NT2/D1 (cell line): ENCODE measurements at regions not wholly inside any gene's neighbourhood (a gene's known extent, or its start where the extent isn't known, plus 50 kb on each side); places are given as distances from the start of the nearest gene placed in this dataset.

Experiments
- DNase-seq: peaks from one replicate; pipeline ENCODE4 v3.0.0-alpha.2; 2011; ENCODE audit warnings: low read depth, low spot score
- H3K27me3 ChIP-seq: 2 replicates; pipeline ENCODE4 v1.6.0; 2011; ENCODE audit warnings: mild to moderate bottlenecking; ENCODE audit not compliant: insufficient read length, insufficient read depth
- H3K36me3 ChIP-seq: 2 replicates; pipeline ENCODE4 v1.6.1; 2011; ENCODE audit warnings: mild to moderate bottlenecking, low read length, mixed read lengths; ENCODE audit not compliant: insufficient read depth, insufficient read length
- H3K4me1 ChIP-seq: 2 replicates; pipeline ENCODE4 v1.5.1; 2011; ENCODE audit not compliant: insufficient read depth, insufficient read length
- H3K4me3 ChIP-seq: 2 replicates; pipeline ENCODE4 v1.5.1; 2011; ENCODE audit warnings: low read depth; ENCODE audit not compliant: insufficient read length
- H3K9ac ChIP-seq: 2 replicates; pipeline ENCODE4 v1.6.0; 2011; ENCODE audit warnings: low read depth; ENCODE audit not compliant: insufficient read length
- H3K9me3 ChIP-seq: 2 replicates; pipeline ENCODE4 v1.5.1; 2011; ENCODE audit warnings: mild to moderate bottlenecking, low read length; ENCODE audit not compliant: insufficient read depth
- SUZ12 ChIP-seq: IDR thresholded peaks from 2 replicates; pipeline ENCODE4 v1.6.1; 2011; ENCODE audit not compliant: insufficient read length, insufficient read depth; ENCODE audit errors: extremely low read depth
- YY1 ChIP-seq: IDR thresholded peaks from 2 replicates; pipeline ENCODE4 v1.6.1; 2011; ENCODE audit not compliant: insufficient read length, insufficient read depth
- ZNF274 ChIP-seq: IDR thresholded peaks from 2 replicates; pipeline ENCODE4 v1.6.1; 2011; ENCODE audit warnings: mild to moderate bottlenecking, low read depth, low read length

GRCh38 chr3:180161770-180162169 lies 125.0 kb upstream of the PEX5L start:
- H3K9me3 ChIP-seq: no peaks in the 10 kb centered on the region
- H3K9ac ChIP-seq: no peak overlapping the region
- DNase-seq: no peak
- H3K27me3 ChIP-seq: no peaks in the 10 kb centered on the region
- no peaks in the 10 kb centered on the region for H3K36me3 ChIP-seq
- peaks cover 8% of the 10 kb centered on the region for H3K4me1 ChIP-seq
- no peak for TF ChIP-seq ZNF274
- TF ChIP-seq SUZ12: no peak
- TF ChIP-seq YY1: no peak
- H3K4me3 ChIP-seq: no peak overlapping the region

- Histone ChIP-seq H3K27me3 (no peaks in the 10 kb centered on the region), H3K9me3 (no peaks in the 10 kb centered on the region), H3K36me3 (no peaks in the 10 kb centered on the region), H3K4me3 (no peak overlapping the region), H3K4me1 (no peaks in the 10 kb centered on the region), H3K9ac (no peak overlapping the region)
- TF ChIP-seq YY1: no peak
- TF ChIP-seq SUZ12: no peak
- TF ChIP-seq ZNF274: no peak
- DNase-seq: no peak
Observed at GRCh38 chr3:180175572-180175971, 138.8 kb upstream of the PEX5L start.

GRCh38 chr3:180176059-180176458 lies 139.3 kb upstream of the PEX5L start:
- H3K9ac ChIP-seq: no peak overlapping the region
- no peaks in the 10 kb centered on the region for H3K9me3 ChIP-seq
- no peak for TF ChIP-seq YY1
- no peak for TF ChIP-seq ZNF274
- TF ChIP-seq SUZ12: no peak
- no peak overlapping the region for H3K4me3 ChIP-seq
- H3K27me3 ChIP-seq: no peaks in the 10 kb centered on the region
- no peaks in the 10 kb centered on the region for H3K4me1 ChIP-seq
- DNase-seq: no peak
- H3K36me3 ChIP-seq: no peaks in the 10 kb centered on the region

GRCh38 chr3:180177255-180177654 lies 140.5 kb upstream of the PEX5L start:
- Histone ChIP-seq H3K4me3 (no peak overlapping the region), H3K36me3 (no peaks in the 10 kb centered on the region), H3K4me1 (no peaks in the 10 kb centered on the region), H3K9me3 (no peaks in the 10 kb centered on the region), H3K9ac (no peak overlapping the region), H3K27me3 (no peaks in the 10 kb centered on the region)
- no peak for DNase-seq
- TF ChIP-seq SUZ12: no peak
- no peak for TF ChIP-seq YY1
- TF ChIP-seq ZNF274: no peak

- no peak overlapping the region for H3K4me3 ChIP-seq
- no peaks in the 10 kb centered on the region for H3K36me3 ChIP-seq
- H3K9me3 ChIP-seq: no peaks in the 10 kb centered on the region
- TF ChIP-seq YY1 (no peak), SUZ12 (no peak), ZNF274 (no peak)
- no peaks in the 10 kb centered on the region for H3K27me3 ChIP-seq
- no peaks in the 10 kb centered on the region for H3K4me1 ChIP-seq
- H3K9ac ChIP-seq: no peak overlapping the region
- DNase-seq: no peak
Observed at GRCh38 chr3:180179562-180179961, 142.8 kb upstream of the PEX5L start.

- TF ChIP-seq SUZ12 (no peak), YY1 (no peak), ZNF274 (no peak)
- Histone ChIP-seq H3K9me3 (no peaks in the 10 kb centered on the region), H3K27me3 (no peaks in the 10 kb centered on the region), H3K4me1 (no peaks in the 10 kb centered on the region), H3K4me3 (no peak overlapping the region), H3K36me3 (no peaks in the 10 kb centered on the region), H3K9ac (no peak overlapping the region)
- no peak for DNase-seq
Observed at GRCh38 chr3:180180795-180181194, 144.1 kb upstream of the PEX5L start.

GRCh38 chr3:180181387-180181786 lies 144.7 kb upstream of the PEX5L start:
- H3K9me3 ChIP-seq: no peaks in the 10 kb centered on the region
- no peak overlapping the region for H3K9ac ChIP-seq
- H3K4me1 ChIP-seq: no peaks in the 10 kb centered on the region
- DNase-seq: no peak
- H3K4me3 ChIP-seq: no peak overlapping the region
- H3K36me3 ChIP-seq: no peaks in the 10 kb centered on the region
- no peaks in the 10 kb centered on the region for H3K27me3 ChIP-seq
- TF ChIP-seq SUZ12 (no peak), YY1 (no peak), ZNF274 (no peak)

- Histone ChIP-seq H3K4me3 (no peak overlapping the region), H3K27me3 (no peaks in the 10 kb centered on the region), H3K4me1 (no peaks in the 10 kb centered on the region), H3K36me3 (no peaks in the 10 kb centered on the region), H3K9me3 (no peaks in the 10 kb centered on the region), H3K9ac (no peak overlapping the region)
- TF ChIP-seq ZNF274 (no peak), SUZ12 (no peak), YY1 (no peak)
- DNase-seq: no peak
Observed at GRCh38 chr3:180183346-180183745, 146.6 kb upstream of the PEX5L start.
